ENCODE measurements at regions not wholly inside any gene's neighbourhood (a gene's known extent, or its start where the extent isn't known, plus 50 kb on each side); places are given as distances from the start of the nearest gene placed in this dataset.

- TF ChIP-seq, protein P1, sequence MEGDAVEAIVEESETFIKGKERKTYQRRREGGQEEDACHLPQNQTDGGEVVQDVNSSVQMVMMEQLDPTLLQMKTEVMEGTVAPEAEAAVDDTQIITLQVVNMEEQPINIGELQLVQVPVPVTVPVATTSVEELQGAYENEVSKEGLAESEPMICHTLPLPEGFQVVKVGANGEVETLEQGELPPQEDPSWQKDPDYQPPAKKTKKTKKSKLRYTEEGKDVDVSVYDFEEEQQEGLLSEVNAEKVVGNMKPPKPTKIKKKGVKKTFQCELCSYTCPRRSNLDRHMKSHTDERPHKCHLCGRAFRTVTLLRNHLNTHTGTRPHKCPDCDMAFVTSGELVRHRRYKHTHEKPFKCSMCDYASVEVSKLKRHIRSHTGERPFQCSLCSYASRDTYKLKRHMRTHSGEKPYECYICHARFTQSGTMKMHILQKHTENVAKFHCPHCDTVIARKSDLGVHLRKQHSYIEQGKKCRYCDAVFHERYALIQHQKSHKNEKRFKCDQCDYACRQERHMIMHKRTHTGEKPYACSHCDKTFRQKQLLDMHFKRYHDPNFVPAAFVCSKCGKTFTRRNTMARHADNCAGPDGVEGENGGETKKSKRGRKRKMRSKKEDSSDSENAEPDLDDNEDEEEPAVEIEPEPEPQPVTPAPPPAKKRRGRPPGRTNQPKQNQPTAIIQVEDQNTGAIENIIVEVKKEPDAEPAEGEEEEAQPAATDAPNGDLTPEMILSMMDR (IDR thresholded peaks at IDR 0.05; ENCODE audit: poor library complexity, severe bottlenecking): no peak
- no peak for TF ChIP-seq MXI1 (conservative IDR thresholded peaks at IDR 0.05; ENCODE audit: poor library complexity, severe bottlenecking)
- no peak for TF ChIP-seq POLR2AphosphoS5 (IDR thresholded peaks at IDR 0.05)
- TF ChIP-seq REST (IDR thresholded peaks at IDR 0.05; ENCODE audit: borderline replicate concordance): no peak
- TF ChIP-seq EZH2 (IDR thresholded peaks at IDR 0.05; ENCODE audit: borderline replicate concordance, insufficient read depth, low read length, poor library complexity, severe bottlenecking): no peak
- TF ChIP-seq TAF1 (IDR thresholded peaks at IDR 0.05; ENCODE audit: low read depth): no peak
- no peak for TF ChIP-seq RAD21 (conservative IDR thresholded peaks at IDR 0.05)
Observed at GRCh38 chr4:53695540-53696463, 104.5 kb upstream of the LNX1 start.
